Neural progenitor cell (in vitro differentiated cells): ENCODE measurements at regions not wholly inside any gene's neighbourhood (a gene's known extent, or its start where the extent isn't known, plus 50 kb on each side); places are given as distances from the start of the nearest gene placed in this dataset.
A peak's percentile ranks its signal among the peaks of the same experiment; 100 is the strongest.

Experiments
- DNase-seq: peaks from one replicate; pipeline ENCODE4 v3.0.0-alpha.2; 2016; ENCODE audit warnings: low spot score
- H2AFZ ChIP-seq: fragments of 200-600 bp; sonication (generic); replicated peaks from 2 replicates; pipeline ENCODE4 v1.6.1; 2016; ENCODE audit warnings: antibody characterized with exemption
- H3F3A ChIP-seq: fragments of 200-600 bp; sonication (generic); 2 replicates; pipeline ENCODE4 v1.6.1; 2016; ENCODE audit warnings: antibody characterized with exemption, low read depth
- H3K27ac ChIP-seq: fragments of 200-600 bp; sonication (generic); 2 replicates; pipeline ENCODE4 v1.5.1; 2016; ENCODE audit warnings: mild to moderate bottlenecking
- H3K27me3 ChIP-seq: fragments of 200-600 bp; sonication (generic); 2 replicates; pipeline ENCODE4 v1.6.1; 2016; ENCODE audit warnings: mild to moderate bottlenecking, moderate library complexity
- H3K36me3 ChIP-seq: fragments of 200-600 bp; sonication (generic); 2 replicates; pipeline ENCODE4 v1.5.1; 2016
- H3K4me1 ChIP-seq: fragments of 200-600 bp; sonication (generic); 2 replicates; pipeline ENCODE4 v1.6.1; 2016; ENCODE audit warnings: mixed run types
- H3K4me2 ChIP-seq: fragments of 200-600 bp; sonication (generic); 2 replicates; pipeline ENCODE4 v1.6.1; 2016
- H3K4me3 ChIP-seq: fragments of 200-600 bp; sonication (generic); 2 replicates; pipeline ENCODE4 v1.5.1; 2016
- H3K79me2 ChIP-seq: fragments of 200-600 bp; sonication (generic); 2 replicates; pipeline ENCODE4 v1.6.1; 2016; ENCODE audit warnings: low read depth
- H3K9ac ChIP-seq: fragments of 200-600 bp; sonication (generic); 2 replicates; pipeline ENCODE4 v1.6.1; 2016
- H3K9me3 ChIP-seq: fragments of 200-600 bp; sonication (generic); 2 replicates; pipeline ENCODE4 v1.5.1; 2016; ENCODE audit warnings: low read depth
- H4K20me1 ChIP-seq: fragments of 200-600 bp; sonication (generic); 2 replicates; pipeline ENCODE4 v1.6.1; 2016; ENCODE audit warnings: low read depth
- H3K27ac Mint-ChIP-seq: 3 replicates; pipeline ENCODE4 v1.8.0; 2021; ENCODE audit warnings: mixed read lengths
- H3K27me3 Mint-ChIP-seq: 2 replicates; pipeline ENCODE4 v1.8.0; 2022; ENCODE audit warnings: low read depth, mild to moderate bottlenecking, inconsistent platforms, moderate library complexity, mixed read lengths; ENCODE audit not compliant: insufficient read depth
- H3K36me3 Mint-ChIP-seq: 3 replicates; pipeline ENCODE4 v1.8.0; 2021; ENCODE audit warnings: mixed read lengths
- H3K4me1 Mint-ChIP-seq: 3 replicates; pipeline ENCODE4 v1.8.0; 2021; ENCODE audit warnings: mixed read lengths
- H3K4me3 Mint-ChIP-seq: 3 replicates; pipeline ENCODE4 v1.8.0; 2021; ENCODE audit warnings: mild to moderate bottlenecking, moderate library complexity, mixed read lengths
- H3K9me3 Mint-ChIP-seq: 3 replicates; pipeline ENCODE4 v1.8.0; 2020; ENCODE audit warnings: mixed read lengths
- EZH2 ChIP-seq: fragments of 200-600 bp; sonication (generic); IDR thresholded peaks from 2 replicates; pipeline ENCODE4 v1.6.1; 2017; ENCODE audit warnings: antibody characterized with exemption, mild to moderate bottlenecking, moderate library complexity
- EZH2phosphoT487 ChIP-seq: fragments of 200-600 bp; sonication (generic); IDR thresholded peaks from 2 replicates; pipeline ENCODE4 v1.6.1; 2017; ENCODE audit warnings: antibody characterized with exemption
- TF ChIP-seq, protein P1 (sequence below): fragments of 200-600 bp; sonication (generic); IDR thresholded peaks from 2 replicates; pipeline ENCODE4 v1.5.1; 2017; ENCODE audit warnings: antibody characterized with exemption, mild to moderate bottlenecking

GRCh38 chr6:54993948-54994347 lies 147.4 kb downstream of the FAM83B start:
- Mint-ChIP-seq H3K27ac (no peak overlapping the region), H3K9me3 (peaks cover 7% of the 10 kb centered on the region), H3K36me3 (peaks cover 2% of the 10 kb centered on the region), H3K4me3 (no peak overlapping the region), H3K4me1 (peaks cover 5% of the 10 kb centered on the region), H3K27me3 (no peaks in the 10 kb centered on the region)
- Histone ChIP-seq H3F3A (no peaks in the 10 kb centered on the region), H3K9ac (no peak overlapping the region), H3K4me2 (no peak overlapping the region), H3K27me3 (no peaks in the 10 kb centered on the region), H3K9me3 (no peaks in the 10 kb centered on the region), H3K4me1 (no peaks in the 10 kb centered on the region), H3K27ac (no peak overlapping the region), H3K36me3 (no peaks in the 10 kb centered on the region), H4K20me1 (no peaks in the 10 kb centered on the region), H3K79me2 (no peaks in the 10 kb centered on the region), H3K4me3 (no peak overlapping the region), H2AFZ (no peak overlapping the region)
- TF ChIP-seq, protein P1, sequence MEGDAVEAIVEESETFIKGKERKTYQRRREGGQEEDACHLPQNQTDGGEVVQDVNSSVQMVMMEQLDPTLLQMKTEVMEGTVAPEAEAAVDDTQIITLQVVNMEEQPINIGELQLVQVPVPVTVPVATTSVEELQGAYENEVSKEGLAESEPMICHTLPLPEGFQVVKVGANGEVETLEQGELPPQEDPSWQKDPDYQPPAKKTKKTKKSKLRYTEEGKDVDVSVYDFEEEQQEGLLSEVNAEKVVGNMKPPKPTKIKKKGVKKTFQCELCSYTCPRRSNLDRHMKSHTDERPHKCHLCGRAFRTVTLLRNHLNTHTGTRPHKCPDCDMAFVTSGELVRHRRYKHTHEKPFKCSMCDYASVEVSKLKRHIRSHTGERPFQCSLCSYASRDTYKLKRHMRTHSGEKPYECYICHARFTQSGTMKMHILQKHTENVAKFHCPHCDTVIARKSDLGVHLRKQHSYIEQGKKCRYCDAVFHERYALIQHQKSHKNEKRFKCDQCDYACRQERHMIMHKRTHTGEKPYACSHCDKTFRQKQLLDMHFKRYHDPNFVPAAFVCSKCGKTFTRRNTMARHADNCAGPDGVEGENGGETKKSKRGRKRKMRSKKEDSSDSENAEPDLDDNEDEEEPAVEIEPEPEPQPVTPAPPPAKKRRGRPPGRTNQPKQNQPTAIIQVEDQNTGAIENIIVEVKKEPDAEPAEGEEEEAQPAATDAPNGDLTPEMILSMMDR: no peak
- no peak for TF ChIP-seq EZH2
- no peak for TF ChIP-seq EZH2phosphoT487
- no peak for DNase-seq

DNA sequence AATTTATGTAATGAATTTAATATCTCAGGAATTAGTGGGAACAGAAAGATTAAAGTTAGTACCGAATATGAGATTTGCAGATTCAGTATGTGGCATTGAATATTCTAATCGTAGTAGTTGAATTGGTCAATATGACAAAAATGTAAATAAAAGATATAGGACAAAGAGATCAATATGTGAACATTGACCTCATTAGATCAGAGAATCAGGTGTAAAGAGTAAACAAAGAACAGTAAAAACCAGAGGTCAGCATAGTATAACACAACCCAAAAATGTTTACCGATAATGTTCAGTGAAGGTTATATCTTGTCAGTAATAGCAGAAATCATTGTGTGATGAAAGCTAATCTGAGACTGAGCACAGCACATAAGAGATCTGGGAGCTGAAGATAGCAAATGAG lies 152.0 kb downstream of the FAM83B start:
- no peaks in the 10 kb centered on the region for H3K9me3 ChIP-seq
- no peak overlapping the region for H3K27ac ChIP-seq
- no peak overlapping the region for H3K4me3 Mint-ChIP-seq
- no peaks in the 10 kb centered on the region for H4K20me1 ChIP-seq
- no peaks in the 10 kb centered on the region for H3K9me3 Mint-ChIP-seq
- H3K4me3 ChIP-seq: no peak overlapping the region
- no peaks in the 10 kb centered on the region for H3K79me2 ChIP-seq
- H3K36me3 ChIP-seq: no peaks in the 10 kb centered on the region
- peaks cover 2% of the 10 kb centered on the region for H3K27me3 Mint-ChIP-seq
- H3K4me1 ChIP-seq: no peaks in the 10 kb centered on the region
- H3K4me2 ChIP-seq: no peak overlapping the region
- H3K27me3 ChIP-seq: no peaks in the 10 kb centered on the region
- H3K27ac Mint-ChIP-seq: no peak overlapping the region
- no peak for TF ChIP-seq EZH2phosphoT487
- TF ChIP-seq EZH2: no peak
- H3K36me3 Mint-ChIP-seq: peaks cover 2% of the 10 kb centered on the region
- no peak overlapping the region for H2AFZ ChIP-seq
- DNase-seq: no peak
- H3F3A ChIP-seq: no peaks in the 10 kb centered on the region
- no peak overlapping the region for H3K9ac ChIP-seq
- peaks cover 2% of the 10 kb centered on the region for H3K4me1 Mint-ChIP-seq

DNA sequence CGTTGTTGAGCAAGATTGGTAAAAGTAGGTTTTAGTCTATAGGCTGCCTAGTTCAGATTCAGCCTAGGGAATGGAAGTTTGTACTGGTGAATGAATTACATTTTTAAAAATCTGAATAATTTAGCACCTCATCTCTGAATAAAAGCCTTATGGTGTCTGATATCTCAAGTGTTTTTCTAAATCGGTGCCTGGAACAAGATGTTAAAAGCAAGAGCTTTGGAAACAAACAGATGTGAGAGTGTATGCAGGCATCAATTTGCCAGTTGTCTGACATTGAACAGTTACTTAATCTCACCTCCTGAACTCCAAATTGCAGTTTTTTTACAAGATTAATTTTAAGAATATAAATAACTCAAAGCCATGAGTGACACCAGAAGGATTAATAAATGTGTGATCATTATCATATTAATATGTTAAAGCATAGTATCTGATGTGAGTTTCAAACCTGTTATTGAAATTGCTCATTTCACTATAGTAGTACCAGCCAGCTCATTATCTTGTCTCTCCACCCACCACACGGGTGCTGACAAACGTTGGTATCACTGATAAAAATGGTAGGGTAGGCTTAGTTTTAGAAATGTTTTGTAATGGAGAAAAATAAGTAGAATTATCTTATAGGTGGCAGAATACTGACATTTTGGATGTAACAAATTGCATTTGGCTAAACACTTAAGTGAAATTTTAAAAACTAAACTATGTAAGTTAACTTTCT lies 157.3 kb downstream of the FAM83B start:
- Mint-ChIP-seq H3K27ac (no peak overlapping the region), H3K4me3 (no peak overlapping the region), H3K9me3 (no peaks in the 10 kb centered on the region), H3K4me1 (peaks cover 2% of the 10 kb centered on the region), H3K27me3 (peaks cover 2% of the 10 kb centered on the region), H3K36me3 (no peaks in the 10 kb centered on the region)
- Histone ChIP-seq H3K9ac (no peak overlapping the region), H3K4me2 (no peak overlapping the region), H3K27me3 (no peaks in the 10 kb centered on the region), H3K4me3 (no peak overlapping the region), H3K36me3 (no peaks in the 10 kb centered on the region), H3K27ac (no peak overlapping the region), H3K4me1 (no peaks in the 10 kb centered on the region), H2AFZ (no peak overlapping the region), H3K79me2 (no peaks in the 10 kb centered on the region), H4K20me1 (no peaks in the 10 kb centered on the region), H3K9me3 (no peaks in the 10 kb centered on the region), H3F3A (no peaks in the 10 kb centered on the region)
- no peak for DNase-seq
- TF ChIP-seq, protein P1: no peak
- no peak for TF ChIP-seq EZH2phosphoT487
- no peak for TF ChIP-seq EZH2

DNA sequence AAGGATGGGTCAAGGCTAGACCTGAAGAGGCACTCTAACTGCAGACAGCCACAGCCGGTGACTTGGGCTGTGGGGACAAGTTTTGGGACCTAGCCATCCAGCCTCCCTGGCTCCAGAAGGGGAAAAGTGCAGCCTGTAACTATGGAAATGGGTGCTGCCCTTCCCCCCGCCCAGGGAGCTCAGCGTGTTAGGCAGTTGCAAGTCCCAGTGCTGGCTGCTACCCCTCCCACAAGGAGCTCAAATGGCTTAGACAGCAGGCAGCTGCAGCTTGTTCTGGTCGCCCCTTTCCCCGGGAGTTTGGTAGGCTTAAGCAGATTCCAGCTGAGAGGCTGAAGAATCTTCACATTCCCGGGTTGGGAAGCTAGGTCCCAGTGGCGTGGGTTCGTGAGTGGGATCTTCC lies 162.6 kb downstream of the FAM83B start:
- TF ChIP-seq EZH2 (no peak), EZH2phosphoT487 (no peak)
- TF ChIP-seq, protein P1: no peak
- no peaks in the 10 kb centered on the region for H3K36me3 ChIP-seq
- H3K27me3 ChIP-seq: no peaks in the 10 kb centered on the region
- H4K20me1 ChIP-seq: no peaks in the 10 kb centered on the region
- no peak overlapping the region for H3K4me2 ChIP-seq
- no peaks in the 10 kb centered on the region for H3K79me2 ChIP-seq
- H3K9me3 Mint-ChIP-seq: no peaks in the 10 kb centered on the region
- no peaks in the 10 kb centered on the region for H3K36me3 Mint-ChIP-seq
- H3K27ac Mint-ChIP-seq: no peak overlapping the region
- no peak overlapping the region for H3K4me3 Mint-ChIP-seq
- H3F3A ChIP-seq: no peaks in the 10 kb centered on the region
- no peaks in the 10 kb centered on the region for H3K27me3 Mint-ChIP-seq
- H3K4me3 ChIP-seq: no peak overlapping the region
- no peak overlapping the region for H3K27ac ChIP-seq
- peaks cover 5% of the 10 kb centered on the region for H3K4me1 ChIP-seq
- no peak overlapping the region for H3K9ac ChIP-seq
- peak overlapping the region; percentile 63 for H2AFZ ChIP-seq
- no peaks in the 10 kb centered on the region for H3K4me1 Mint-ChIP-seq
- H3K9me3 ChIP-seq: no peaks in the 10 kb centered on the region
- peak; percentile 47 for DNase-seq
